HS-5 (cell line): ENCODE measurements at regions not wholly inside any gene's neighbourhood (a gene's known extent, or its start where the extent isn't known, plus 50 kb on each side); places are given as distances from the start of the nearest gene placed in this dataset.
A peak's percentile ranks its signal among the peaks of the same experiment; 100 is the strongest.

Experiments used
- DNase-seq: peaks from one replicate; pipeline ENCODE4 v3.0.0-alpha.2; 2012; ENCODE audit warnings: low read depth

- no peak for DNase-seq
Observed at GRCh38 chr12:89092297-89092696, 260.0 kb downstream of the DUSP6 start.

GRCh38 chr12:89091293-89091841, 260.9 kb downstream of the DUSP6 start:
- DNase-seq: no peak

GRCh38 chr12:89089264-89089663, 263.0 kb downstream of the DUSP6 start:
- no peak for DNase-seq

GRCh38 chr12:89087876-89088275, 264.4 kb downstream of the DUSP6 start:
- no peak for DNase-seq

- no peak for DNase-seq
Observed at GRCh38 chr12:89087149-89087825, 265.0 kb downstream of the DUSP6 start.

DNA sequence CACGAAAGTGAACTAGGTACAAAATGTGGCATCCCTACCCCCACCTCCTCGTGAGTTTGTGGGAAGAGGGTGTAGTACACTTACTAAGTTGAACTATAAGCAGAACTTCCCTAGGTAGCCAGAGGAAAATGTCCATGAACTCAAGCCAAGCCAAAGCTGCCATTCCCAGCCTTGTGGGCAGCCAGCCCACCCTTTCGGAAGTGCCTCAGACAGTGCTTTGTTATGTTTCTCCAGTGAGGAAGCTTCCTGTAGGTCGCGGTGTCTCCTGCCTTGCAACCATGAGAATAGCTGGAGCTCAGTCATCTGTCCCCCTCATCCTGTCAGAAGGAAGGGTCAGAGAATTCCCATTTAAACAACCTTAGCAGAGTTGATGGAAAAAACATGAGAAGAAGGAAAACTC, 266.9 kb downstream of the DUSP6 start:
- DNase-seq: no peak

DNA sequence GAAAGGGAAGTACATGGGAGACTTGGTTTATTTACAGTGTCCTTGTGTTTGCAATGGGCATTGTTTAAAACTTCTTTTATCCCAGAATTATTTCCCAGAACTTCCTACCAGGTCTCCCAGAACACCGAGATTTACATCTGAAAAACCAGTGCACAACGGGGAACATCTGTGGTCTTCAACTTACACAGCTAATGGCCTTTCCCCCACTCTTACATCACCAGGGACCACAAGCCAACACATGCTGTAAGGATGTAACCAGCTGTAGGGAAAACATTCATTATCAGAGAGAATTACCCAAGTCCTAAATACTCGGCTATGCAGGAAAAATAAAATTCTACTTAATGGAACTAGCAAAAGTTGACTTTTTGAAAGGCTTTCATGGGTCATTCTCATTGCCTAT, 267.6 kb downstream of the DUSP6 start:
- DNase-seq: no peak

GRCh38 chr12:89083491-89083890, 268.8 kb downstream of the DUSP6 start:
- no peak for DNase-seq

DNA sequence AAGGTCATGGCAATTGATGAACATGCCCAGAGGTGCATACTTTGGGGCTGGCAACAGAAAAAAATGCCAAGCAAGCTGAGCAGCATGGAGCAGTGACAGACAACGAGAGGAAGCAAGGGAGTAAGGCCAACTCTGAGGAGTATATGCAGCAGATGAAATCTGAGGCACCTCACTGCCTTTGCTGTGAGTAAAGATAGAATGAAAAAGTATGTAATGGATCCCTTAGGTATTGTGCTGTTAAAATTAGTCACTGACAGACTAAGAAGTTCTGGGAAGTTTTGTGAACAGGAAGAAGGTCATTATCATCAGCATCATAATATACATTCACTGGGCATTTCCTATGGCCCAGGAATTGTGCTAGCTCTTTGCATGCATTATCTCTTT, 269.9 kb downstream of the DUSP6 start:
- no peak for DNase-seq

DNA sequence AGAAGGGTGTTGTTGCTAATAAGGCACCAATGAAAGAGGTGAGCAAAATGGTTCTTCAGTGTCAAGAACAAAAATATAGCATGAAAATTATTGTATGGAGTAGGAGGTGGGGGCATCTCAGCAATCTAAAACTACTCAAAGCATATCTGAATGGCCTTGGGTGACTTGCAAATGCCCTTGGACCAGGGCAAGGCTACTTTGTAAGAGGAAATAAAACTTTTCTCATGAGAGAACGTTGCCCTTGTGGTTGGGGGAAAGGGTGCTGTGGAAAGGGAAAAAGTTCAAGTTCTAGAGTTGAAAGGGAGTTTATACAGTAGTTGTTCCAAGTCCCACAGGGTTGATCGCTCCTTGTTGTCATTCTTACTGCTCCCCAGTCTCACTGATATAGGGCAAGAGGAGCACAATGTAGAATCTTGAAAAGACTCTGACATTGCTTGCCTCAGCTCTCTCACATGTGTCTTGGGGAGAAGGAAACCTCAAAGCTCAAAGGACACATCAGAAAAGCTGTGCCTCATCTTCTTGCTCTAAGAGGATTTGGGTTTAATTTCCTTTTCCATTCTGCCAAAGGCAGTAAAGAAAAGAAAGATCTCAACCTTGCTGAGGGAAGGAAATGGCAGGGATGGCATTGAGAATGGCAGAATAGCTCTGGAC, 270.5 kb downstream of the DUSP6 start:
- no peak for DNase-seq

GRCh38 chr12:89080793-89081465, 271.4 kb downstream of the DUSP6 start:
- no peak for DNase-seq

DNA sequence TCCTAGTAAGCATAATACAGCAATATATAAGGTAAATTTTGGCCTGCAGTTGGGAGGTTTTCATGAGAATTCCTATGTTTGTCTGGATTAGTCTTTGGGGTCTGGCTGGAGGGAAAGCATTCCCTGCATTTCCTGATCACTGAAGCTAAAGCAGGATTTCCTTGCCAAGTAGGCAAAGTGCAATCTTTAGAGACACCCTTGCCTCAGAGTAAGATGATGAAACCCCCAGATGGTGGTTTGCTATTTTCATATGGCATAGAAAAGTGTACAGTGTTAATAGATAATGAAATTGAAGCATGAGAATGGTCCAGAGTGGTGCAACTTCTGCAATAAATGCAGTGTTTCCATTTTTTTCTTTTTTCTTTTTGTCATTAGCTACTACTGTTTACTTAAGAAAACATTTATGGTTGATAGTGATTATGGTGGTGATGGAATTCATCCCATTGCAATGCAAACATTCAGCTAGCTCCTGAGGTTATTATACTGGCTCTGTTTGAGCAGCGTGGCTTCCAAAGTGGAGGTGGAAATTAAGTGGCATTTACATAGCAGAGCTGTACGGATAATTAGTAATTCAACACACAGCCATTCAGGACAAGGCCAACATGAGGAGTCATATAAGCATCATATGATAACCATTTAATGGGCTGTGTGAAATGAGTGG, 276.3 kb downstream of the DUSP6 start:
- no peak for DNase-seq

DNA sequence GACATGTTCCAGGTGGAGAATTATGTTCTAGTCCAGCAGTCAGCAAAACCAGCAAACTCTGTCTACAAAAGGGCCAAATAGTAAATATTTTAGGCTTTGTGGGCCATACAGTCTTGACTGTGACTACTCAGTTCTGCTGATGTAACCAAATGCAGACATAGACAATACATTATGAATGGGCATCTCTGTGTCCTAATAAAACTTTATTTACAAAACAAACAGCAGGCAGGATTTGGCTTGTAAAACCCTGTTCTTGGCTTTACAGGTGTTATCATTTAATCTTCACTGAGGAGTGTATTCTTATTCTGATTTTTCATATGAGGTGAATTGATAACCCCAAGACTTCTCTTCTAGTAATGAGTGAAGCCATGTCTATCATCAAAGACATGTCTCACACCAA, 278.6 kb downstream of the DUSP6 start:
- DNase-seq: no peak

DNA sequence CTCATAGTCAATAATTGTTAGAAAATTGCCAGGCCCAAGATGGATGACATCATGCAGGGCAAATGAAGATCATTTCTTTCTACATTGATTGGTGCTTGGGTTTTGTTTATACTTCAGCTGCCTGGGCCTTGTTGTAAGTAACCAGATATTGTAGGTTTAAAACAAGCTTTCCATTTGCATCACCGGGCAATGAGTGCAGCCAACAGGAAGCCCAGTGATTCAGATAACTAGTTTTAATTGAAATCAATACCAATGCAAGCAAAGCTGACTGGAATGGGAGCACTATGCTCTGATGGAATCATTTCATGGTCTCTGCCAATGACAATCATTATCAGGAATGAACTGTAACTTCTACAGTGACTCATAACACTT, 279.3 kb downstream of the DUSP6 start:
- DNase-seq: peak; percentile 88

DNA sequence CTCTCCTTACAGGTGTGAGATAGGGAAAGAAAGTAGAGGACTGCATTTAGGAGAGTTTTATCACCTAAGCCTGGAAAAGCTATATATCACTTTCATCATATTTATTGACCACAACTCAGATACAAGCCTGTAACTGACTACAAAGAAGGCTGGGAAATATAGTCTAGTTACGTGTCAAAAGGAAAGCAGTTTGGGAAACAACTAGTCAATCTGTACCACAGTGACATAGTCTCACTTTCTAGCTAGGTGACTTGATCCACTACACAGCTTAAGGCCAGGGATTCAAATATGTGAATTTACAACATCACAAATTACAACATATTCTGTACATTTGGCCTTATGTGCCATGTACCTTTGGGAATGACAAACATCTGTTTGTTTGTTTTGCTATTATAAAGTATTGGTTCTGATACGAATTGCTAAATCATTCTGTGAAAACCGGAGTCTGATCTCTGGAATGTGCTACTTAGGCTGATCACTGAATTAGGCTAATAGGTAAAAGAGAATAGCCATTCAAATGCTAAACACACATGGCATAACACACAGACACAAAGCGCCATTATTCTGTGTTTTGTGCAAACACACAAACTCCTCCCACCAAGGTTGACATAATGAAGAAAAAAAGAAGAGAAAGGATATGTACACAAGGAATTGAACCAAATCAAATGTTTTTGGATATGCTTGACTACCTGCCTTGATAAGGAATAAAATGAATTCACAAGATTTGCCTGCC, 279.8 kb downstream of the DUSP6 start:
- DNase-seq: no peak

DNA sequence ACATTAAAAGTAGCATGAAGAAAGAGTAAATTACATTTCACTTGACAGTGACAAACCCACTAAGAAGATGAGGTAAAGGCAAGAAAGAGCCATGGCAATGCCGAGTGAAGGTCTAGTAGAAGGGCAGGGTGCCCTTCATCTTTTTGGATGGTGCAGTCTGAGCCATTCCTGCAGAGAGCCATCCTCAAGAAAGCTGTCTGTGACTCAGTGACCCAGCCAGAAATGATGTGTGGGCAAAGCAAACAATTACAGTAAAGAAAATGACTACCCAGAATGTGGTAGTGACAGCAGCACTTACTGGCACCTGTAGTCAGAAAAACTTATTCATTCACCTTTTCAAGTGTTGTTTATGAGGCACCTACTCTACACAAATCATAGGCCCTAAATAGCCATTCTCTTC, 281.7 kb downstream of the DUSP6 start:
- no peak for DNase-seq

GRCh38 chr12:89069431-89069830, 282.9 kb downstream of the DUSP6 start:
- no peak for DNase-seq

DNA sequence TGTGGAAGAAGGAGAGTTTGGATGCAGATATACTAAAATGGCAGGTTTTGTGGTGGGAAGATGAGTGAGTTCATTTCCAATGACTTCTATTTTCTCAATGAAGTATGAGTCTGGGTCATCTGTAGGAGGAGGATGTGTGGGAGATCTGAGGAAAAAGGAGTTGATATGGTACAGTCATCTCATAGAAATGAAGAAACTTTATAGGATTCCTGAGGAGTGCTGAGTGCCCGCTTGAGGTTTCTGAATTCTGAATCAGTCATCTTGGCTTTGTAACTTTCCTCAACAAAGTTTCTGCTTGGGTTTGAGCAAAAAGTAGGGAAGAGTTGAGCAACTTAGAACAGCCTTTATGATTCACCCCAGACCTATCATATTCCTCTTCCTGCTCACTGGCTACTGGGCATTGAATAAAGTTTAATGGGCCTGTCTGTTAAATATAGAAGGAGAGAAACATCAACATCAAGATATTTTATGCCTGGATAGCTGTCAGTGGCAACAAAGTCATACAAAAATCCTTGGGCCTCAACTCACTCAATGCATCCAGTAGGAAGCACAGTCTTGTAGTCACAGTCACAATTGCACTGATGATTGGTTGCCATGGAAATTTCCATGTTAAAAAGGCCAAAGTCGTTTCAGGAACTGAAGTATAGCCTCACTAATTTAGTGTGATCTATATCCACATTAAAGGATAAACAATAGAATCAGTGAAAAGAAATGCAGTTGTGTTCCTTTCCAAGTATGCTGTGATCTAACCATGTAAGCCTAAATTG, 284.7 kb downstream of the DUSP6 start:
- peak; percentile 95 for DNase-seq

- peak; percentile 63 for DNase-seq
Observed at GRCh38 chr12:89064780-89065179, 287.5 kb downstream of the DUSP6 start.

DNA sequence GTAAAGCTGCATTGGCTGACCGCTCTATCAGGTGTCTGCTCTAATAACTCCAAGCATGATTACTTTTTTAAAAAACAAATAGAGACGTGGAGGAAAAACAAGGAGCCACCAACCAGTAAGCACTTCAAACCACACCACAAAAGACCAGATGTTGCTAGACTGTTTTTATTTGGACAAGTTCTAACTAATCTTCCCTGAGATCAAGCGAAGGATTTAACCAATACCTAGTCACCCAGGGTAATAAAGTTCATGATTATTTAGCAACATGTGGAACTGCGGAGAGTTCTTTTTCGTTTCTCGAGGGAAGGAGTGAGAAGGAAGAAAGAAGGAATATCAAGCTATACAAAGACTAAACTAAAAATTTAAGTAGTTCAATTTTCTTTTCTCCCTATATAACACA, 288.1 kb downstream of the DUSP6 start:
- DNase-seq: no peak

DNA sequence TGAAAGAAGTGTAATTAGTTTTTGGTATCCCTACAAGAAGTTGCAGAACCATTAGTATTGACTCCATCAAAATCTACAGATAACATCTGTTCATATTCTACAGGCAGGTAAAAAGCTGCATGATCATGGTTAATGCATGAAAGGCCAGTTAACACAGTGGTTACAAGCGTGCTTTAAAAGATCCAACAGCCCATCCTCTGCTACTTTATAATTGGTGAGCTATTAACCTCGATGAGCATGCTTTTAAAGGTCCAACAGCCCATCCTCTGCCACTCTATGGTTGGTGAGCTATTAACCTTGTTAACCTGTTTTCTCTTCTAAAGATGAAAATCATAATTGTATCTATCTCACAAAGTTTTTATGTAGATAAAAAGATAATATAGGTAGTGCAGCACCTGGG, 289.3 kb downstream of the DUSP6 start:
- no peak for DNase-seq
